ENCODE measurements at regions not wholly inside any gene's neighbourhood (a gene's known extent, or its start where the extent isn't known, plus 50 kb on each side); places are given as distances from the start of the nearest gene placed in this dataset.

GRCh38 chr2:9777081-9777480 is 66.2 kb upstream of the TAF1B start:
- TF ChIP-seq POLR2A (IDR thresholded peaks at IDR 0.05; ENCODE audit: low read length) = no peak
- TF ChIP-seq GATA1 (IDR thresholded peaks at IDR 0.05; ENCODE audit: low read depth, low read length) = no peak

All from erythroblast (primary cell).